ENCODE measurements at regions not wholly inside any gene's neighbourhood (a gene's known extent, or its start where the extent isn't known, plus 50 kb on each side); places are given as distances from the start of the nearest gene placed in this dataset.
"Not testable (repeated sequence)": the region's sequence is repeated elsewhere in the genome, so short reads cannot be mapped to it uniquely, and the experiment has no call there.

GRCh38 chr3:35295906-35296305, 343.4 kb upstream of the ARPP21 start:
- no peak for DNase-seq (ENCODE audit: low read depth)
- no peak for TF ChIP-seq CTCF (IDR thresholded peaks at IDR 0.05; ENCODE audit: insufficient read depth, low read depth, low read length, missing control alignments)
- H3K4me3 ChIP-seq (ENCODE audit: low read length), result no peak overlapping the region

- no peak for DNase-seq (ENCODE audit: low read depth)
Measured at GRCh38 chr3:35296533-35296932, 342.8 kb upstream of the ARPP21 start.

GRCh38 chr3:35296944-35297343, 342.4 kb upstream of the ARPP21 start:
- H3K4me3 ChIP-seq (ENCODE audit: low read length); DNase-seq (ENCODE audit: low read depth): not testable (repeated sequence)

More at GRCh38 chr3:35296533-35296932, 342.8 kb upstream of the ARPP21 start:
- no peak overlapping the region for H3K4me3 ChIP-seq (ENCODE audit: low read length)
- no peak for TF ChIP-seq CTCF (IDR thresholded peaks at IDR 0.05; ENCODE audit: insufficient read depth, low read depth, low read length, missing control alignments)

- no peak overlapping the region for H3K4me3 ChIP-seq (ENCODE audit: low read length)
- no peak for DNase-seq (ENCODE audit: low read depth)
- no peak for TF ChIP-seq CTCF (IDR thresholded peaks at IDR 0.05; ENCODE audit: insufficient read depth, low read depth, low read length, missing control alignments)
Measured at GRCh38 chr3:35305406-35305805, 333.9 kb upstream of the ARPP21 start.

- no peak for TF ChIP-seq CTCF (IDR thresholded peaks at IDR 0.05; ENCODE audit: insufficient read depth, low read depth, low read length, missing control alignments)
- no peak overlapping the region for H3K4me3 ChIP-seq (ENCODE audit: low read length)
- DNase-seq (ENCODE audit: low read depth), result no peak
Measured at GRCh38 chr3:35307296-35307695, 332.0 kb upstream of the ARPP21 start.

GRCh38 chr3:35316841-35317240, 322.5 kb upstream of the ARPP21 start:
- H3K4me3 ChIP-seq (ENCODE audit: low read length); DNase-seq (ENCODE audit: low read depth): not testable (repeated sequence)

- H3K4me3 ChIP-seq (ENCODE audit: low read length), result no peak overlapping the region
- DNase-seq (ENCODE audit: low read depth), result no peak
- no peak for TF ChIP-seq CTCF (IDR thresholded peaks at IDR 0.05; ENCODE audit: insufficient read depth, low read depth, low read length, missing control alignments)
Measured at GRCh38 chr3:35320646-35321407, 318.5 kb upstream of the ARPP21 start.

GRCh38 chr3:35322070-35322469, 317.3 kb upstream of the ARPP21 start:
- TF ChIP-seq CTCF (IDR thresholded peaks at IDR 0.05; ENCODE audit: insufficient read depth, low read depth, low read length, missing control alignments), result no peak
- H3K4me3 ChIP-seq (ENCODE audit: low read length), result no peak overlapping the region
- no peak for DNase-seq (ENCODE audit: low read depth)
